IMR-90 (cell line): ENCODE measurements at regions not wholly inside any gene's neighbourhood (a gene's known extent, or its start where the extent isn't known, plus 50 kb on each side); places are given as distances from the start of the nearest gene placed in this dataset.

ENCODE experiments used
- ATAC-seq: fragments of 200-7000 bp; cut with Tn5 transposase; 2 replicates; pipeline ENCODE4 v1.9.1; 2020; ENCODE audit warnings: low read depth, mild to moderate bottlenecking, moderate library complexity
- BruUV-seq: library from RNA; stranded (reverse); fragments of 400-500 nt; replicated peaks from 2 replicates; lab custom pipeline; 2021; lab: Mats Ljungman, UMichigan
- CTCF ChIA-PET: fragments of 300-600 bp; formaldehyde crosslinking; extraction: SDS; loops from one replicate; lab custom pipeline; 2021; ENCODE audit warnings: antibody characterized with exemption; lab: Yijun Ruan, JAX
- POLR2A ChIA-PET: fragments of 300-600 bp; sonication (Branson Sonifier 250); formaldehyde crosslinking; loops from one replicate; lab custom pipeline; 2022; ENCODE audit warnings: antibody characterized with exemption; ENCODE audit not compliant: unreplicated experiment; lab: Charles Lee
- DNase-seq: peaks from one replicate; pipeline ENCODE4 v3.0.0; 2013
- H2AFZ ChIP-seq: replicated peaks from 2 replicates; pipeline ENCODE3; 2013; ENCODE audit warnings: low read length, mild to moderate bottlenecking; ENCODE audit not compliant: poor library complexity
- H2AK5ac ChIP-seq: 2 replicates; pipeline ENCODE4 v1.6.1; 2013; ENCODE audit warnings: low read depth, low read length, inconsistent platforms
- H2AK9ac ChIP-seq: replicated peaks from 2 replicates; pipeline ENCODE3; 2013; ENCODE audit warnings: mild to moderate bottlenecking, low read depth, low read length, moderate library complexity; ENCODE audit not compliant: poor library complexity
- H2BK120ac ChIP-seq: 2 replicates; pipeline ENCODE4 v1.6.1; 2013; ENCODE audit warnings: low read depth, low read length, inconsistent platforms
- H2BK15ac ChIP-seq: 3 replicates; pipeline ENCODE4 v1.6.1; 2013; ENCODE audit warnings: low read depth, low read length, inconsistent platforms
- H2BK20ac ChIP-seq: 2 replicates; pipeline ENCODE4 v1.6.1; 2013; ENCODE audit warnings: low read depth, mild to moderate bottlenecking, inconsistent platforms, low read length, moderate library complexity
- H2BK5ac ChIP-seq: 2 replicates; pipeline ENCODE4 v1.6.1; 2013; ENCODE audit warnings: mild to moderate bottlenecking, low read depth, low read length, inconsistent platforms; ENCODE audit not compliant: poor library complexity, severe bottlenecking
- H3K14ac ChIP-seq: replicated peaks from 2 replicates; pipeline ENCODE4 v1.6.1; 2013; ENCODE audit warnings: low read depth, low read length, inconsistent platforms
- H3K18ac ChIP-seq: 2 replicates; pipeline ENCODE4 v1.6.1; 2013; ENCODE audit warnings: low read depth, low read length, control low read depth
- H3K23ac ChIP-seq: 2 replicates; pipeline ENCODE4 v1.6.1; 2013; ENCODE audit warnings: low read depth, low read length, inconsistent platforms
- H3K27ac ChIP-seq: 2 replicates; pipeline ENCODE4 v1.5.1; 2013; ENCODE audit warnings: mild to moderate bottlenecking, control low read depth, low read length; ENCODE audit not compliant: insufficient read depth
- H3K27me3 ChIP-seq: 2 replicates; pipeline ENCODE4 v1.6.1; 2013; ENCODE audit warnings: low read length; ENCODE audit not compliant: control insufficient read depth, insufficient read depth
- H3K36me3 ChIP-seq: 2 replicates; pipeline ENCODE4 v1.6.1; 2013; ENCODE audit warnings: low read length, mixed read lengths; ENCODE audit not compliant: control insufficient read depth, insufficient read depth
- H3K4ac ChIP-seq: 2 replicates; pipeline ENCODE4 v1.6.1; 2013; ENCODE audit warnings: low read depth, low read length, inconsistent platforms
- H3K4me1 ChIP-seq: 2 replicates; pipeline ENCODE4 v1.6.1; 2013; ENCODE audit warnings: low read length, mixed read lengths; ENCODE audit not compliant: control insufficient read depth, insufficient read depth
- H3K4me2 ChIP-seq: 2 replicates; pipeline ENCODE4 v1.6.1; 2013; ENCODE audit warnings: low read depth, mild to moderate bottlenecking, control low read depth, low read length, moderate library complexity
- H3K4me3 ChIP-seq: 2 replicates; pipeline ENCODE4 v1.5.1; 2013; ENCODE audit warnings: low read depth, mild to moderate bottlenecking, control low read depth, low read length, moderate library complexity; ENCODE audit not compliant: insufficient read depth
- H3K56ac ChIP-seq: 2 replicates; pipeline ENCODE4 v1.6.1; 2013; ENCODE audit warnings: low read length, inconsistent platforms; ENCODE audit not compliant: insufficient read depth; ENCODE audit errors: extremely low read depth
- H3K79me1 ChIP-seq, 2 experiments: 2 replicates each; pipeline ENCODE4 v1.6.1; 2013; ENCODE audit warnings: low read length in 2 of 2, inconsistent platforms in 1 of 2, low read depth in 1 of 2
- H3K9ac ChIP-seq: 2 replicates; pipeline ENCODE4 v1.6.1; 2013; ENCODE audit warnings: low read depth, low read length, control low read depth
- H3K9me1 ChIP-seq: 2 replicates; pipeline ENCODE4 v1.6.1; 2013; ENCODE audit warnings: low read length, inconsistent platforms; ENCODE audit not compliant: insufficient read depth
- H3K9me3 ChIP-seq: 2 replicates; pipeline ENCODE4 v1.6.1; 2013; ENCODE audit warnings: low read length; ENCODE audit not compliant: control insufficient read depth, insufficient read depth
- H4K20me1 ChIP-seq: 2 replicates; pipeline ENCODE4 v1.6.1; 2013; ENCODE audit warnings: low read length, inconsistent platforms; ENCODE audit not compliant: insufficient read depth
- H4K5ac ChIP-seq: 2 replicates; pipeline ENCODE4 v1.6.1; 2013; ENCODE audit warnings: mild to moderate bottlenecking, low read depth, low read length, control low read depth
- H4K8ac ChIP-seq, 2 experiments: 2 replicates each; pipeline ENCODE4 v1.6.1; 2013; ENCODE audit warnings: low read depth in 2 of 2, low read length in 2 of 2, control low read depth in 1 of 2, inconsistent platforms in 1 of 2
- H4K91ac ChIP-seq: 2 replicates; pipeline ENCODE4 v1.6.1; 2013; ENCODE audit warnings: low read depth, low read length, inconsistent platforms; ENCODE audit not compliant: insufficient read depth
- BHLHE40 ChIP-seq: fragments of 150-350 bp; IDR thresholded peaks from 2 replicates; pipeline ENCODE4 v1.6.1; 2016; ENCODE audit warnings: mild to moderate bottlenecking, low read depth, low read length
- CEBPB ChIP-seq: IDR thresholded peaks from 2 replicates; pipeline ENCODE4 v1.6.1; 2012; ENCODE audit warnings: low read depth, low read length, improper control_type of control experiment
- CHD1 ChIP-seq: IDR thresholded peaks from 2 replicates; pipeline ENCODE4 v1.6.1; 2012; ENCODE audit warnings: low read depth, low read length, improper control_type of control experiment
- CTCF ChIP-seq: conservative IDR thresholded peaks from 2 replicates; pipeline ENCODE4 v1.5.1; 2012; ENCODE audit warnings: mild to moderate bottlenecking, low read depth, low read length, improper control_type of control experiment
- FOS ChIP-seq: fragments of 150-350 bp; IDR thresholded peaks from 2 replicates; pipeline ENCODE4 v1.6.1; 2016; ENCODE audit warnings: low read depth, low read length
- MAFK ChIP-seq: IDR thresholded peaks from 2 replicates; pipeline ENCODE4 v1.6.1; 2012; ENCODE audit warnings: low read depth, low read length, improper control_type of control experiment
- MAZ ChIP-seq: IDR thresholded peaks from 2 replicates; pipeline ENCODE4 v1.6.1; 2012; ENCODE audit warnings: low read depth, mild to moderate bottlenecking, low read length, improper control_type of control experiment, moderate library complexity, borderline replicate concordance
- MXI1 ChIP-seq: IDR thresholded peaks from 2 replicates; pipeline ENCODE4 v1.6.1; 2012; ENCODE audit warnings: low read depth, mild to moderate bottlenecking, low read length, moderate library complexity, borderline replicate concordance
- NFE2L2 ChIP-seq: fragments of 150-350 bp; IDR thresholded peaks from 2 replicates; pipeline ENCODE4 v1.6.1; 2016; ENCODE audit warnings: low read depth, mild to moderate bottlenecking, low read length
- POLR2A ChIP-seq: IDR thresholded peaks from 2 replicates; pipeline ENCODE4 v1.6.1; 2012; ENCODE audit warnings: mild to moderate bottlenecking, low read depth, low read length
- RAD21 ChIP-seq: IDR thresholded peaks from 2 replicates; pipeline ENCODE4 v1.6.1; 2012; ENCODE audit warnings: low read length, improper control_type of control experiment
- RCOR1 ChIP-seq: IDR thresholded peaks from 2 replicates; pipeline ENCODE4 v1.6.1; 2012; ENCODE audit warnings: mild to moderate bottlenecking, low read length, improper control_type of control experiment; ENCODE audit not compliant: insufficient replicate concordance
- RFX5 ChIP-seq: IDR thresholded peaks from 2 replicates; pipeline ENCODE4 v1.8.0; 2012; ENCODE audit warnings: low read depth, mild to moderate bottlenecking, low read length, moderate library complexity
- SMC3 ChIP-seq: fragments of 150-350 bp; IDR thresholded peaks from 2 replicates; pipeline ENCODE4 v1.6.1; 2016; ENCODE audit warnings: low read depth, mild to moderate bottlenecking, antibody characterized with exemption, low read length, moderate library complexity
- WGBS, 2 experiments: methylation state at CpG; one replicate each; pipeline versions ENCODE4 v1.1.5 to v1.1.7; 2013; ENCODE audit warnings: missing lambda C conversion rate in 2 of 2; ENCODE audit not compliant: insufficient read length in 1 of 2; ENCODE audit errors: extremely low coverage in 2 of 2; 5-methylcytosine and 5-hydroxymethylcytosine counted together
- dilution Hi-C: fragments of 300-500 bp; cut with HindIII; formaldehyde crosslinking; loops from one replicate; pipeline ENCODE4 v1.14.3; 2018; ENCODE audit warnings: low sequenced_read_pairs; ENCODE audit not compliant: unreplicated experiment
- in situ Hi-C: fragments of 300-500 bp; cut with MboI; formaldehyde crosslinking; loops from 3 replicates; pipeline ENCODE4 v1.14.3; 2019; ENCODE audit warnings: low sequenced_read_pairs, inconsistent platforms, mixed read lengths
- intact Hi-C: fragments of 100-400 bp; cut with micrococcal nuclease; formaldehyde crosslinking; loops from 2 replicates; pipeline ENCODE4 v1.10.0; 2022
- TF ChIP-seq, protein P1 (sequence below): fragments of 150-350 bp; IDR thresholded peaks from 2 replicates; pipeline ENCODE4 v1.6.1; 2016; ENCODE audit warnings: low read depth, mild to moderate bottlenecking, low read length, moderate library complexity, borderline replicate concordance
- TF ChIP-seq, protein P2 (sequence below): fragments of 150-350 bp; IDR thresholded peaks from 2 replicates; pipeline ENCODE4 v1.6.1; 2017; ENCODE audit warnings: mild to moderate bottlenecking, antibody characterized with exemption, low read length, low read depth

- no peak overlapping the region for H3K9ac ChIP-seq
- H4K20me1 ChIP-seq, result no peaks in the 10 kb centered on the region
- no peaks in the 10 kb centered on the region for H3K9me1 ChIP-seq
- no peak overlapping the region for H3K4me3 ChIP-seq
- no peaks in the 10 kb centered on the region for H3K4me1 ChIP-seq
- no peak overlapping the region for H3K18ac ChIP-seq
- no CpG with 5 or more reads among the region's 5 CpGs for WGBS, 2 experiments
- in situ Hi-C loops, result no loop called here
- no peak overlapping the region for H2BK5ac ChIP-seq
- no peak for TF ChIP-seq SMC3
- TF ChIP-seq CTCF, result no peak
- TF ChIP-seq, protein P1, sequence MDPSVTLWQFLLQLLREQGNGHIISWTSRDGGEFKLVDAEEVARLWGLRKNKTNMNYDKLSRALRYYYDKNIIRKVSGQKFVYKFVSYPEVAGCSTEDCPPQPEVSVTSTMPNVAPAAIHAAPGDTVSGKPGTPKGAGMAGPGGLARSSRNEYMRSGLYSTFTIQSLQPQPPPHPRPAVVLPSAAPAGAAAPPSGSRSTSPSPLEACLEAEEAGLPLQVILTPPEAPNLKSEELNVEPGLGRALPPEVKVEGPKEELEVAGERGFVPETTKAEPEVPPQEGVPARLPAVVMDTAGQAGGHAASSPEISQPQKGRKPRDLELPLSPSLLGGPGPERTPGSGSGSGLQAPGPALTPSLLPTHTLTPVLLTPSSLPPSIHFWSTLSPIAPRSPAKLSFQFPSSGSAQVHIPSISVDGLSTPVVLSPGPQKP, result no peak
- no peak for TF ChIP-seq NFE2L2
- no peak for TF ChIP-seq MXI1
- TF ChIP-seq RAD21, result no peak
- no peak for TF ChIP-seq RCOR1
- TF ChIP-seq BHLHE40, result no peak
- TF ChIP-seq MAFK, result no peak
- TF ChIP-seq CHD1, result no peak
- TF ChIP-seq FOS, result no peak
- TF ChIP-seq CEBPB, result no peak
- no peak for TF ChIP-seq POLR2A
- TF ChIP-seq MAZ, result no peak
- TF ChIP-seq RFX5, result no peak
- TF ChIP-seq, protein P2, sequence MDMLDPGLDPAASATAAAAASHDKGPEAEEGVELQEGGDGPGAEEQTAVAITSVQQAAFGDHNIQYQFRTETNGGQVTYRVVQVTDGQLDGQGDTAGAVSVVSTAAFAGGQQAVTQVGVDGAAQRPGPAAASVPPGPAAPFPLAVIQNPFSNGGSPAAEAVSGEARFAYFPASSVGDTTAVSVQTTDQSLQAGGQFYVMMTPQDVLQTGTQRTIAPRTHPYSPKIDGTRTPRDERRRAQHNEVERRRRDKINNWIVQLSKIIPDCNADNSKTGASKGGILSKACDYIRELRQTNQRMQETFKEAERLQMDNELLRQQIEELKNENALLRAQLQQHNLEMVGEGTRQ, result no peak
- H3K56ac ChIP-seq, result no peak overlapping the region
- intact Hi-C loops, result no loop called here
- H2AK5ac ChIP-seq, result no peak overlapping the region
- H2BK120ac ChIP-seq, result no peak overlapping the region
- H4K91ac ChIP-seq, result no peak overlapping the region
- H3K27ac ChIP-seq, result no peak overlapping the region
- H3K27me3 ChIP-seq, result no peaks in the 10 kb centered on the region
- ATAC-seq (no peak), DNase-seq (no peak)
- peaks cover 38% of the 10 kb centered on the region for H3K9me3 ChIP-seq
- H3K36me3 ChIP-seq, result no peaks in the 10 kb centered on the region
- no peak overlapping the region for H3K4ac ChIP-seq
- no peaks in the 10 kb centered on the region for H3K79me1 ChIP-seq
- no peak overlapping the region for H2BK15ac ChIP-seq
- H4K8ac ChIP-seq, result no peak overlapping the region
- no peak overlapping the region for H2AFZ ChIP-seq
- BruUV-seq, result no TSS peak
- dilution Hi-C loops, result no loop called here
- H2AK9ac ChIP-seq, result no peak overlapping the region
- ChIA-PET CTCF (no interaction called here), POLR2A (no interaction called here)
- no peak overlapping the region for H3K14ac ChIP-seq
- no peak overlapping the region for H3K23ac ChIP-seq
- no peak overlapping the region for H4K5ac ChIP-seq
- no peak overlapping the region for H3K4me2 ChIP-seq
- no peak overlapping the region for H2BK20ac ChIP-seq
These were observed 172.7 kb upstream of the MYCN start for GRCh38 chr2:15767679-15768078.
